PC-3 (cell line): ENCODE measurements at regions not wholly inside any gene's neighbourhood (a gene's known extent, or its start where the extent isn't known, plus 50 kb on each side); places are given as distances from the start of the nearest gene placed in this dataset.

Source experiments
- CTCF ChIP-seq: fragments of 300-600 bp; sonication (generic); conservative IDR thresholded peaks from 2 replicates; pipeline ENCODE4 v1.5.1; 2017; ENCODE audit warnings: antibody characterized with exemption, low read depth, mild to moderate bottlenecking, low read length
- EZH2 ChIP-seq: fragments of 300-600 bp; sonication (generic); IDR thresholded peaks from one replicate; pipeline ENCODE4 v1.6.1; 2017; ENCODE audit warnings: antibody characterized with exemption, mild to moderate bottlenecking, low read length; ENCODE audit not compliant: unreplicated experiment
- EZH2phosphoT487 ChIP-seq: fragments of 300-600 bp; sonication (generic); IDR thresholded peaks from 2 replicates; pipeline ENCODE4 v1.6.1; 2018; ENCODE audit warnings: mild to moderate bottlenecking, antibody characterized with exemption, low read length, borderline replicate concordance

- TF ChIP-seq CTCF = no peak
- no peak for TF ChIP-seq EZH2
- no peak for TF ChIP-seq EZH2phosphoT487
Observed at GRCh38 chr21:27703791-27704190, 736.9 kb upstream of the ADAMTS5 start.
